Heart right ventricle (tissue), 16 donors: ENCODE measurements at regions not wholly inside any gene's neighbourhood (a gene's known extent, or its start where the extent isn't known, plus 50 kb on each side); places are given as distances from the start of the nearest gene placed in this dataset.

Source experiments
- ATAC-seq, 8 donors: fragments of 200-7000 bp; cut with Tn5 transposase; one replicate each; pipeline ENCODE4 v1.9.1; 2020; ENCODE audit warnings: mild to moderate bottlenecking in 8 of 8, moderate library complexity in 8 of 8, moderate number of reproducible peaks in 1 of 8
- DNase-seq, 2 donors: peaks; one replicate each; pipeline ENCODE4 v3.0.0-alpha.2; 2020
- H3K27ac ChIP-seq, 10 donors: fragments of 200-600 bp; sonication (generic) in 2 of 10; one replicate each; pipeline versions ENCODE4 v1.5.0 to v1.8.0; 2020 to 2022; ENCODE audit warnings: mild to moderate bottlenecking in 3 of 10
- H3K27me3 ChIP-seq, 7 donors: fragments of 200-600 bp; one replicate each; pipeline ENCODE4 v1.8.0; 2021 to 2022; ENCODE audit warnings: mild to moderate bottlenecking in 2 of 7
- H3K36me3 ChIP-seq, 9 donors: fragments of 200-600 bp; sonication (generic) in 1 of 9; one replicate each; pipeline versions ENCODE4 v1.5.0 to v1.8.0; 2020 to 2022; ENCODE audit warnings: mild to moderate bottlenecking in 2 of 9
- H3K4me1 ChIP-seq, 9 donors: fragments of 200-600 bp; sonication (generic) in 1 of 9; one replicate each; pipeline versions ENCODE4 v1.5.0 to v1.8.0; 2020 to 2022; ENCODE audit warnings: mild to moderate bottlenecking in 4 of 9
- H3K4me3 ChIP-seq, 10 donors: fragments of 200-600 bp; sonication (generic) in 2 of 10; one replicate each; pipeline versions ENCODE4 v1.5.0 to v1.8.0; 2020 to 2022; ENCODE audit warnings: mild to moderate bottlenecking in 7 of 10, moderate library complexity in 2 of 10
- H3K9me3 ChIP-seq, 11 donors: fragments of 200-600 bp in 10 of 11; sonication (generic) in 2 of 11; one replicate each; pipeline versions ENCODE4 v1.5.0 to v1.8.0; 2013 to 2022; ENCODE audit warnings: mild to moderate bottlenecking in 2 of 11, control low read depth in 1 of 11, moderate library complexity in 1 of 11
- CTCF ChIP-seq, 9 donors: fragments of 200-600 bp; sonication (generic) in 2 of 9; IDR thresholded peaks; one replicate each; pipeline versions ENCODE4 v1.5.0 to v1.8.0; 2021 to 2022; ENCODE audit warnings: antibody characterized with exemption in 9 of 9, mild to moderate bottlenecking in 5 of 9, moderate library complexity in 1 of 9
- WGBS, 2 donors: extraction: QIAGEN DNeasy Blood & Tissue Kit; methylation state at CpG; one replicate each; pipeline ENCODE4 v1.1.7; 2013; ENCODE audit warnings: inconsistent platforms in 1 of 2; 5-methylcytosine and 5-hydroxymethylcytosine counted together
- intact Hi-C, 10 donors: fragments of 100-400 bp; cut with DNase I; formaldehyde crosslinking; loops; one replicate each; pipeline versions ENCODE4 v1.11.1 to v1.14.2; 2022
- donor health status: Arrhythmogenic right ventricular cardiomyopathy.
- donor health status: ischemic (EF 13 %, LVEDD 7.1; RV severe dilation, severe dysfunction).
- donor health status: healthy with polysubstance abuse.
- donor health status: DM: no; HTN: yes; CAD: no.
- donor health status: DM: no; HTN: no; CAD: no.
- donor health status: ischemic (EF 25% LVEDD 6.9; RV normal size, moderate dysfunction).
- donor health status: ischemic (EF 25% LVEDD 5.7; RV mildly dilated, moderate dysfunction).
- donor health status: healthy.
- donor health status: DM: yes; HTN: yes; CAD: no.
- donor health status: Ischemic cardiomyopathy.
- donor health status: ischemic (EF 35%, LVEDD 5.7; RV mildly dilated, moderate dysfunction).
- donor health status: nonischemic (EF 11% LVEDD 7.7; RV severe dilation, severe dysfunction).
- donor health status: DM: yes; HTN: yes; CAD: no.
- donor health status: PGD.
- donor health status: ischemic (EF 29% LVEDD 5.4; RV normal size, mild dysfunction).
- donor health status: nonischemic (EF 23%, LVEDD 6.1; RV moderate dilation, normal function).

GRCh38 chr12:97336900-97337751, 125.5 kb upstream of the RMST start:
- no peaks in the 10 kb centered on the region for H3K9me3 ChIP-seq
- intact Hi-C loops: no loop called here
- H3K36me3 ChIP-seq: no peaks in the 10 kb centered on the region
- DNase-seq (no peak), ATAC-seq (no peak)
- H3K27ac ChIP-seq: no peak overlapping the region
- no peaks in the 10 kb centered on the region for H3K4me1 ChIP-seq
- H3K27me3 ChIP-seq: peaks cover 0 to 9% (median 0%) of the 10 kb centered on the region in 7 donors
- no peak for TF ChIP-seq CTCF (IDR thresholded peaks at IDR 0.05)
- WGBS, 2 donors: 68 to 79% methylated on average over 7 of the region's 7 CpGs
- H3K4me3 ChIP-seq: no peak overlapping the region

DNA sequence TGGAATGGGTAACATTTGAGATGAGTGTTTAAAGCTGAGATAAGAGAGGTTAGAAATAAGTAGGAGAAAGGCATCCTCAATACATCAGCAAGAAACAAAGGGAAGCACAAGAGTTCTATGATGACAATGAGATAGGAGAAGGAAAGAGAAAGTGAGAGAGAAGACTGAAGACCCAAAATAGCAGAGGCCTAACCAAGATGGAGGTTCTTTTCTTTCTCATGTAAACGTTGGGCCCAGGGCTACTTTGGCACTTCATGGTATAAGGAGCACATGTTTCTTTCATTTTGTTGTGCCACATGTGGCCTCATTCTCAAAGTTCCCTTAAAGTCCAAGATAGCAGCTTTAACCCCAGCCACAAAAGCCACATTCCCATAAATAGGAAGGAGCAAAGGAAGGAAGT, 120.5 kb upstream of the RMST start:
- ATAC-seq: no peak
- H3K27me3 ChIP-seq: peaks cover 0 to 9% (median 0%) of the 10 kb centered on the region in 7 donors
- no peak for TF ChIP-seq CTCF (IDR thresholded peaks at IDR 0.05)
- no peaks in the 10 kb centered on the region for H3K4me1 ChIP-seq
- intact Hi-C loops: no loop called here
- H3K4me3 ChIP-seq: no peak overlapping the region
- no peaks in the 10 kb centered on the region for H3K9me3 ChIP-seq
- no peak overlapping the region for H3K27ac ChIP-seq
- 57 to 61% methylated on average over 1 of the region's 1 CpG for WGBS, 2 donors
- no peaks in the 10 kb centered on the region for H3K36me3 ChIP-seq
- no peak for DNase-seq

GRCh38 chr12:97347956-97348355, 114.6 kb upstream of the RMST start:
- Histone ChIP-seq H3K9me3 (peaks cover 0 to 8% (median 0%) of the 10 kb centered on the region in 11 donors), H3K36me3 (no peaks in the 10 kb centered on the region), H3K4me1 (no peaks in the 10 kb centered on the region), H3K4me3 (no peak overlapping the region), H3K27ac (no peak overlapping the region), H3K27me3 (no peaks in the 10 kb centered on the region)
- DNase-seq: no peak
- intact Hi-C loops: no loop called here
- WGBS, 2 donors: 78 to 80% methylated on average over 5 of the region's 5 CpGs
- ATAC-seq: no peak
- no peak for TF ChIP-seq CTCF (IDR thresholded peaks at IDR 0.05)

DNA sequence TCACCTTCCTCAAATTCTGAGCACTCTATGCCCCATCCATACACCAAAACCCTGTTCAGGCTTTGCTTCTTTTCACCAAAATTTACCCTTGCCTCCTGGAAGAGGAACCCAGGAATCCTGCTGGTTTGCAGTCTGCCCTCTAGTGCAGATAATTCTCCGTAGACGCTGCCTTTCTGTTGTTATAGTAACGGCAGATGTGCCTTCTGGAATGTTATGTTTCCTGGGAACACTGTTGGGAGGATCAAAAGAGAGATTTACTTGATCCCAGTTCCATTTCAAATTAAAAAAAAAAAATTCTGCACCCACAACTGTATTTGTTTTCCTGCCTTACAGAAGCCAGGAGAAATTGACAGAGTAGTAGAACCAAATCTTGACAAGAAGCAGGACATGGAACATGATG, 104.2 kb upstream of the RMST start:
- DNase-seq: no peak
- H3K36me3 ChIP-seq: no peaks in the 10 kb centered on the region
- H3K27ac ChIP-seq: no peak overlapping the region
- 30 to 39% methylated on average over 3 of the region's 3 CpGs for WGBS, 2 donors
- no peaks in the 10 kb centered on the region for H3K4me1 ChIP-seq
- intact Hi-C loops: no loop called here
- no peak overlapping the region for H3K4me3 ChIP-seq
- TF ChIP-seq CTCF (IDR thresholded peaks at IDR 0.05): no peak
- peaks cover 0 to 6% (median 0%) of the 10 kb centered on the region in 7 donors for H3K27me3 ChIP-seq
- H3K9me3 ChIP-seq: peaks cover 0 to 5% (median 0%) of the 10 kb centered on the region in 11 donors
- no peak for ATAC-seq
